Dendritic cell treated with granulocyte-macrophage colony-stimulating factor and Interleukin-4, amounts not matched to agents 40 ng/mL and 50 ng/mL, for 4 days (primary cell): ENCODE measurements at regions not wholly inside any gene's neighbourhood (a gene's known extent, or its start where the extent isn't known, plus 50 kb on each side); places are given as distances from the start of the nearest gene placed in this dataset.

ENCODE experiments used
- H3K27ac Mint-ChIP-seq: one replicate; pipeline ENCODE4 v1.8.0; 2022; ENCODE audit warnings: mild to moderate bottlenecking, mixed read lengths
- H3K27me3 Mint-ChIP-seq: one replicate; pipeline ENCODE4 v1.8.0; 2022; ENCODE audit warnings: mild to moderate bottlenecking, mixed read lengths
- H3K36me3 Mint-ChIP-seq: one replicate; pipeline ENCODE4 v1.8.0; 2022; ENCODE audit warnings: low read depth, mixed read lengths
- H3K4me1 Mint-ChIP-seq: one replicate; pipeline ENCODE4 v1.8.0; 2022; ENCODE audit warnings: low read depth, mixed read lengths
- H3K4me3 Mint-ChIP-seq: one replicate; pipeline ENCODE4 v1.8.0; 2022; ENCODE audit warnings: mild to moderate bottlenecking, moderate library complexity, mixed read lengths
- H3K9me3 Mint-ChIP-seq: one replicate; pipeline ENCODE4 v1.8.0; 2022; ENCODE audit warnings: mixed read lengths
- intact Hi-C: fragments of 100-400 bp; cut with micrococcal nuclease; formaldehyde crosslinking; loops from one replicate; pipeline ENCODE4 v1.15.0; 2022

GRCh38 chr9:79447762-79448161 lies 124.0 kb upstream of the TLE4 start:
- H3K27ac Mint-ChIP-seq: no peak overlapping the region
- H3K4me3 Mint-ChIP-seq: no peak overlapping the region
- intact Hi-C loops: no loop called here
- no peaks in the 10 kb centered on the region for H3K27me3 Mint-ChIP-seq
- no peaks in the 10 kb centered on the region for H3K36me3 Mint-ChIP-seq
- H3K9me3 Mint-ChIP-seq: peaks cover 14% of the 10 kb centered on the region
- no peaks in the 10 kb centered on the region for H3K4me1 Mint-ChIP-seq

GRCh38 chr9:79452265-79452664 lies 119.5 kb upstream of the TLE4 start:
- Mint-ChIP-seq H3K9me3 (peaks cover 14% of the 10 kb centered on the region), H3K27me3 (no peaks in the 10 kb centered on the region), H3K4me3 (no peak overlapping the region), H3K4me1 (no peaks in the 10 kb centered on the region), H3K36me3 (no peaks in the 10 kb centered on the region), H3K27ac (no peak overlapping the region)
- intact Hi-C loops: no loop called here

- Mint-ChIP-seq H3K27ac (no peak overlapping the region), H3K4me3 (no peak overlapping the region), H3K4me1 (no peaks in the 10 kb centered on the region), H3K9me3 (no peaks in the 10 kb centered on the region), H3K27me3 (no peaks in the 10 kb centered on the region), H3K36me3 (no peaks in the 10 kb centered on the region)
- intact Hi-C loops: no loop called here
These were observed 110.1 kb upstream of the TLE4 start for GRCh38 chr9:79461712-79462111.

GRCh38 chr9:79465156-79465555 lies 106.6 kb upstream of the TLE4 start:
- no peak overlapping the region for H3K4me3 Mint-ChIP-seq
- no peaks in the 10 kb centered on the region for H3K27me3 Mint-ChIP-seq
- H3K36me3 Mint-ChIP-seq: no peaks in the 10 kb centered on the region
- intact Hi-C loops: no loop called here
- H3K27ac Mint-ChIP-seq: no peak overlapping the region
- H3K9me3 Mint-ChIP-seq: no peaks in the 10 kb centered on the region
- no peaks in the 10 kb centered on the region for H3K4me1 Mint-ChIP-seq

- no peaks in the 10 kb centered on the region for H3K27me3 Mint-ChIP-seq
- no peaks in the 10 kb centered on the region for H3K4me1 Mint-ChIP-seq
- intact Hi-C loops: no loop called here
- no peaks in the 10 kb centered on the region for H3K9me3 Mint-ChIP-seq
- no peak overlapping the region for H3K27ac Mint-ChIP-seq
- H3K4me3 Mint-ChIP-seq: no peak overlapping the region
- H3K36me3 Mint-ChIP-seq: no peaks in the 10 kb centered on the region
These were observed 102.6 kb upstream of the TLE4 start for GRCh38 chr9:79469164-79469563.

GRCh38 chr9:79470954-79471353 lies 100.8 kb upstream of the TLE4 start:
- no peak overlapping the region for H3K4me3 Mint-ChIP-seq
- no peaks in the 10 kb centered on the region for H3K36me3 Mint-ChIP-seq
- H3K4me1 Mint-ChIP-seq: no peaks in the 10 kb centered on the region
- H3K9me3 Mint-ChIP-seq: no peaks in the 10 kb centered on the region
- H3K27me3 Mint-ChIP-seq: no peaks in the 10 kb centered on the region
- no peak overlapping the region for H3K27ac Mint-ChIP-seq
- intact Hi-C loops: no loop called here

GRCh38 chr9:79471580-79472543 lies 99.9 kb upstream of the TLE4 start:
- H3K4me1 Mint-ChIP-seq: no peaks in the 10 kb centered on the region
- H3K36me3 Mint-ChIP-seq: no peaks in the 10 kb centered on the region
- H3K27ac Mint-ChIP-seq: no peak overlapping the region
- no peaks in the 10 kb centered on the region for H3K27me3 Mint-ChIP-seq
- H3K9me3 Mint-ChIP-seq: no peaks in the 10 kb centered on the region
- H3K4me3 Mint-ChIP-seq: no peak overlapping the region
- intact Hi-C loops: no loop called here

GRCh38 chr9:79473704-79474103 lies 98.1 kb upstream of the TLE4 start:
- no peak overlapping the region for H3K4me3 Mint-ChIP-seq
- H3K4me1 Mint-ChIP-seq: no peaks in the 10 kb centered on the region
- H3K27ac Mint-ChIP-seq: no peak overlapping the region
- H3K36me3 Mint-ChIP-seq: no peaks in the 10 kb centered on the region
- H3K27me3 Mint-ChIP-seq: no peaks in the 10 kb centered on the region
- intact Hi-C loops: no loop called here
- H3K9me3 Mint-ChIP-seq: no peaks in the 10 kb centered on the region

GRCh38 chr9:79477241-79477840 lies 94.4 kb upstream of the TLE4 start:
- H3K27ac Mint-ChIP-seq: no peak overlapping the region
- no peaks in the 10 kb centered on the region for H3K36me3 Mint-ChIP-seq
- intact Hi-C loops: no loop called here
- H3K9me3 Mint-ChIP-seq: no peaks in the 10 kb centered on the region
- no peak overlapping the region for H3K4me3 Mint-ChIP-seq
- no peaks in the 10 kb centered on the region for H3K27me3 Mint-ChIP-seq
- no peaks in the 10 kb centered on the region for H3K4me1 Mint-ChIP-seq

- H3K9me3 Mint-ChIP-seq: no peaks in the 10 kb centered on the region
- H3K27ac Mint-ChIP-seq: no peak overlapping the region
- intact Hi-C loops: no loop called here
- H3K36me3 Mint-ChIP-seq: no peaks in the 10 kb centered on the region
- no peak overlapping the region for H3K4me3 Mint-ChIP-seq
- H3K4me1 Mint-ChIP-seq: no peaks in the 10 kb centered on the region
- H3K27me3 Mint-ChIP-seq: no peaks in the 10 kb centered on the region
These were observed 93.6 kb upstream of the TLE4 start for GRCh38 chr9:79477955-79478771.

- intact Hi-C loops: no loop called here
- H3K4me3 Mint-ChIP-seq: no peak overlapping the region
- no peak overlapping the region for H3K27ac Mint-ChIP-seq
- H3K9me3 Mint-ChIP-seq: no peaks in the 10 kb centered on the region
- H3K4me1 Mint-ChIP-seq: no peaks in the 10 kb centered on the region
- no peaks in the 10 kb centered on the region for H3K36me3 Mint-ChIP-seq
- no peaks in the 10 kb centered on the region for H3K27me3 Mint-ChIP-seq
These were observed 91.1 kb upstream of the TLE4 start for GRCh38 chr9:79480639-79481038.

GRCh38 chr9:79481846-79482477 lies 89.8 kb upstream of the TLE4 start:
- intact Hi-C loops: no loop called here
- Mint-ChIP-seq H3K27me3 (no peaks in the 10 kb centered on the region), H3K9me3 (no peaks in the 10 kb centered on the region), H3K4me1 (no peaks in the 10 kb centered on the region), H3K27ac (no peak overlapping the region), H3K36me3 (no peaks in the 10 kb centered on the region), H3K4me3 (no peak overlapping the region)

- intact Hi-C loops: no loop called here
- no peaks in the 10 kb centered on the region for H3K4me1 Mint-ChIP-seq
- H3K27ac Mint-ChIP-seq: no peak overlapping the region
- H3K27me3 Mint-ChIP-seq: no peaks in the 10 kb centered on the region
- no peak overlapping the region for H3K4me3 Mint-ChIP-seq
- H3K9me3 Mint-ChIP-seq: no peaks in the 10 kb centered on the region
- no peaks in the 10 kb centered on the region for H3K36me3 Mint-ChIP-seq
These were observed 86.5 kb upstream of the TLE4 start for GRCh38 chr9:79485258-79485657.
